Glutamatergic neuron (in vitro differentiated cells): ENCODE measurements at regions not wholly inside any gene's neighbourhood (a gene's known extent, or its start where the extent isn't known, plus 50 kb on each side); places are given as distances from the start of the nearest gene placed in this dataset.

Experiments
- DNase-seq: peaks from one replicate; pipeline ENCODE4 v3.0.0; 2022
- H3K27ac Mint-ChIP-seq: one replicate; pipeline ENCODE4 v1.8.0; 2020; ENCODE audit warnings: mild to moderate bottlenecking, mixed read lengths, inconsistent platforms; ENCODE audit not compliant: unreplicated experiment
- H3K27me3 Mint-ChIP-seq: one replicate; pipeline ENCODE4 v1.8.0; 2020; ENCODE audit warnings: mild to moderate bottlenecking, moderate library complexity, mixed read lengths, inconsistent platforms; ENCODE audit not compliant: unreplicated experiment
- H3K36me3 Mint-ChIP-seq: one replicate; pipeline ENCODE4 v1.8.0; 2020; ENCODE audit warnings: mild to moderate bottlenecking, mixed read lengths, inconsistent platforms; ENCODE audit not compliant: unreplicated experiment
- H3K4me1 Mint-ChIP-seq: one replicate; pipeline ENCODE4 v1.8.0; 2020; ENCODE audit warnings: mild to moderate bottlenecking, low read depth, mixed read lengths, inconsistent platforms; ENCODE audit not compliant: unreplicated experiment
- H3K4me3 Mint-ChIP-seq: one replicate; pipeline ENCODE4 v1.8.0; 2020; ENCODE audit warnings: mild to moderate bottlenecking, mixed read lengths, inconsistent platforms; ENCODE audit not compliant: unreplicated experiment
- H3K9me3 Mint-ChIP-seq: one replicate; pipeline ENCODE4 v1.8.0; 2020; ENCODE audit warnings: mild to moderate bottlenecking, moderate library complexity, mixed read lengths, inconsistent platforms; ENCODE audit not compliant: unreplicated experiment
- TF ChIP-seq, protein P1 (sequence below): fragments of 200-600 bp; sonication (generic); IDR thresholded peaks from one replicate; pipeline ENCODE4 v1.5.0; 2021; ENCODE audit not compliant: partially characterized antibody, unreplicated experiment

DNA sequence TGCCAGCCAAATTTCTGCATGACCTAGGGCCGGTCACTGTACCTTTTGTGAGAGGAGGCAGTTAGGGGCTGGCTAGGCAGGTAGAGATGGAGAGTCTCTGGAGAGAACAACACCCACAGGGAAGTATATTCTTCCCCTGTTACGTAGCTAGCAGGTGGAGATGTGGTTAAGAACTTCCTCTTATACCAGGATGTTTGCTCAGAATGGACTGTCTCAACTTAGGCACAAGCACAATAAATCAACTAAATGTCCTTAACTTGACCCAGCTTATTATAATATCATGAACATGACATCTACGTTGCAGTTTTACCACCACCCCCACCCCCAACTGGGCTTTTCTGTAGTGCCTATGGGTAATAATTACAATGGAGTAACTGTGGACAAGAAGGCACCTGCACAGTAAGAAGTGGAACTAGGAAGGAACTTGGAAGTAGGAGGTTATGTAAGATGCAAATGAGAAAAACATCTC, 60.7 kb upstream of the MPEG1 start:
- DNase-seq: no peak
- Mint-ChIP-seq H3K4me1 (no peaks in the 10 kb centered on the region), H3K4me3 (no peak overlapping the region), H3K9me3 (no peaks in the 10 kb centered on the region), H3K36me3 (no peaks in the 10 kb centered on the region), H3K27me3 (peaks cover 2% of the 10 kb centered on the region), H3K27ac (no peak overlapping the region)
- TF ChIP-seq, protein P1, sequence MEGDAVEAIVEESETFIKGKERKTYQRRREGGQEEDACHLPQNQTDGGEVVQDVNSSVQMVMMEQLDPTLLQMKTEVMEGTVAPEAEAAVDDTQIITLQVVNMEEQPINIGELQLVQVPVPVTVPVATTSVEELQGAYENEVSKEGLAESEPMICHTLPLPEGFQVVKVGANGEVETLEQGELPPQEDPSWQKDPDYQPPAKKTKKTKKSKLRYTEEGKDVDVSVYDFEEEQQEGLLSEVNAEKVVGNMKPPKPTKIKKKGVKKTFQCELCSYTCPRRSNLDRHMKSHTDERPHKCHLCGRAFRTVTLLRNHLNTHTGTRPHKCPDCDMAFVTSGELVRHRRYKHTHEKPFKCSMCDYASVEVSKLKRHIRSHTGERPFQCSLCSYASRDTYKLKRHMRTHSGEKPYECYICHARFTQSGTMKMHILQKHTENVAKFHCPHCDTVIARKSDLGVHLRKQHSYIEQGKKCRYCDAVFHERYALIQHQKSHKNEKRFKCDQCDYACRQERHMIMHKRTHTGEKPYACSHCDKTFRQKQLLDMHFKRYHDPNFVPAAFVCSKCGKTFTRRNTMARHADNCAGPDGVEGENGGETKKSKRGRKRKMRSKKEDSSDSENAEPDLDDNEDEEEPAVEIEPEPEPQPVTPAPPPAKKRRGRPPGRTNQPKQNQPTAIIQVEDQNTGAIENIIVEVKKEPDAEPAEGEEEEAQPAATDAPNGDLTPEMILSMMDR: no peak

DNA sequence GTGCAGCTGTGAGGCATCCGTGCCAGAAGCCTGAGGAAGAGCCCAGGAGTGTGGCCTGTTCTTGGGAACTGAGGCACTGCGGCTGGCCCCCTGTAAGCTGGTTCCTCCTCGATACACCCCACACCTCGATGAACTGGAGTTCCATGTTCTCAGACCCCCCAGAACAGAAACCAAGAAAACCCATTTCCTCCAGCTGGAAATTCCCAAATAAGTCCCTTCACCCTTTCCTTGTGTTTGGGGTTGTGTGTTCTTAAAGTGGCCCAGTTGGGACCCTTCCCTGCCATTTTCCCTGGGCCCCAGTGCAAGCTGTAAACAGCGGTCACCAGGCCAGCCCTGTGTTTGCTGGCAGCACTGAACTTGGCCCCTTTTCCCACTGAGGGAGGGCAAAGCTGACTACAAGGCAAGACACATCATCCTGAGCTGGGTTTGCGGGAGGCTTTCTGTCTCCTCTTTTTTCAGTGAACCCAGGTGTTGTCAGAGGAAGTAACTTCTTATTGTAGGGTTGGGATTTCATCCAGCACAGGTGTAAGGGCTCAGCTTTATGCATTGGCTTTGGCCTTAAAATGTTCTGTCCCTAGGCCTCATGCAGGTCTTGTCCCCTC, 60.1 kb upstream of the MPEG1 start:
- TF ChIP-seq, protein P1: no peak
- Mint-ChIP-seq H3K27me3 (peaks cover 2% of the 10 kb centered on the region), H3K4me1 (no peaks in the 10 kb centered on the region), H3K27ac (no peak overlapping the region), H3K9me3 (no peaks in the 10 kb centered on the region), H3K36me3 (no peaks in the 10 kb centered on the region), H3K4me3 (no peak overlapping the region)
- no peak for DNase-seq

DNA sequence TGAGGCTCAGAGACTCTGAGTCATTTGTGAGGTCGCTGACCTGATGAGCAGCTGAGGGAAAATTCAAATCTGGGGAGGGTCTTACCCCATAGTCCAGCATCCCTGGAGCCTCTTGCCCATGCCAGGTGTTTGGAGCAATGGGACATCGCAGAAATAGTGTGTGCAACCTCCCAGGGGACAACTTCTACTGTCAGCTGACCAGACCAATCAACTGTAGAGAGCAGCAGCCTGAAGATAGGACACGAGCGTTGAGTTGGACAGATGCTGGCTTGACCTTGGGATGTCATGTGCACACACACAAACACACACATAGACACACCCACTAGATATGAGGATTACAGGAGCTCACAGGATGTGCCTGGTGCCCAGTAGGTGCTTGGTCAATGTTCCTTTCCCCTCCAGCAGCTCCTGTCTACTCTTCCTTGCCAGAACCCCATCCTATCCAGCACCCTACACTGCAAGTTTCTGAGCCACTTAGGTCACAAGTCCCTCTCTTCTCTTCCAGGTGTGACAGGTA, 59.1 kb upstream of the MPEG1 start:
- no peaks in the 10 kb centered on the region for H3K36me3 Mint-ChIP-seq
- no peak overlapping the region for H3K27ac Mint-ChIP-seq
- no peak overlapping the region for H3K4me3 Mint-ChIP-seq
- H3K27me3 Mint-ChIP-seq: peaks cover 2% of the 10 kb centered on the region
- H3K4me1 Mint-ChIP-seq: no peaks in the 10 kb centered on the region
- H3K9me3 Mint-ChIP-seq: no peaks in the 10 kb centered on the region
- TF ChIP-seq, protein P1: no peak
- DNase-seq: no peak

DNA sequence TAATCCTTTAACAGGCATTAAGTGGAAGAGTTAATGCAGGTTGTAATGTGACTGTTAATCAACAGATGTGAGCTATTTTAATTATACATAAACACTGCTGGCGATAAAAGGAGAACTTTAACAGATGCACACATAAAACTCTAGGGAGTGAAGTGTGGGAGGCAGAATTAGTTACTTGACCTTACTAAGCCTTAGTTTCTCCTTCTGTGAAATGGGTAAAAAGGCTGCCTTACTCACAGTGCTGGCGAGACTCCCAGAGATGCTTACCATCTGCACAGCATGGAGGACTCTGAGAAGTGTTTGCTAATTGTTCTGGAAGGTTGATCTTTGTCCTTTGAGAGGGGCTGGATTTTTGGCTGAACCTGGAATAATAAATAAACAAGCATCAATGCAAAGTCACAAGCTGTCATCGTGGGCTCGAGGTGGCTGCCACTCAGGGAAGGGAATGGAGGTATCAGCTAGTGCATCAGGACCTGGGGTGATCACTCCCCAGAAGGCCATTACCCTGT, 58.6 kb upstream of the MPEG1 start:
- Mint-ChIP-seq H3K9me3 (no peaks in the 10 kb centered on the region), H3K4me3 (no peak overlapping the region), H3K36me3 (no peaks in the 10 kb centered on the region), H3K27ac (no peak overlapping the region), H3K4me1 (no peaks in the 10 kb centered on the region), H3K27me3 (peaks cover 2% of the 10 kb centered on the region)
- DNase-seq: no peak
- TF ChIP-seq, protein P1: no peak

DNA sequence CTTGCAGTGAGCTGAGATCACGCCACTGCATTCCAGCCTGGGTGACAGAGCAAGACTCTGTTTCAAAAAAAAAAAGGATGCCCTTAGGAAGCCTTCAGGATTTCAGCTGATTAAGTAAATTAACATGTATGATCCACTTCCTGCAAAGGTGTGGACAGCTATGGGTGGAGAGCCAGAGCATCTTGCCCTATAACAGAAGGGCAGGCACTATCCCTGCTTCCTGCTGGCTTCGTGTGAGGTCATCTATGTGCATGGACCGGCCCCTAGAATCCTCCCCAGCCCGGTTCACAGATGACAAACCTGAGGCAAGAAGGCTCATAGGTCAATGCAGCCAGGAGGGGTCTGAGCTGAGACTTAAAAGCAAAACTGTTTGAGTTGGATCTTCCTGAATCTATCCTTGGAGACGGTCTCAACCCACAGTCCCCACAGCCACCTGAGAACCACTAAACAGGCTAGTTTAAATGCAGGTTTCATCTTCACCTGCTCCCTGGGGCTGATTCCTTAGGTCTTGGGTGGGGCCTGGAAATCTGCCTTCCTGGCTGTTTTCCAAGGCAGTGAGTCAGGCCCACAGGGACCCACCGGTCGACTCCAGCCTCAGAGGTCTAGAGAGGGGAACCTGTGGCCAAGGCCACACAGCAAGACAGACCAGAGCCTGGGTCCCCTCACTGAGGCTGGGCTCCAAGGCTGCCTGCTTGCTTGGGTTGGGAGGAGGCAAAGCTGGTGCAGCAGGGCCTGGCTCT, 55.2 kb upstream of the MPEG1 start:
- Mint-ChIP-seq H3K4me3 (no peak overlapping the region), H3K9me3 (peaks cover 3% of the 10 kb centered on the region), H3K4me1 (no peaks in the 10 kb centered on the region), H3K27me3 (peaks cover 2% of the 10 kb centered on the region), H3K27ac (no peak overlapping the region), H3K36me3 (no peaks in the 10 kb centered on the region)
- TF ChIP-seq, protein P1: no peak
- DNase-seq: no peak
